ENCODE measurements at regions not wholly inside any gene's neighbourhood (a gene's known extent, or its start where the extent isn't known, plus 50 kb on each side); places are given as distances from the start of the nearest gene placed in this dataset.

DNA sequence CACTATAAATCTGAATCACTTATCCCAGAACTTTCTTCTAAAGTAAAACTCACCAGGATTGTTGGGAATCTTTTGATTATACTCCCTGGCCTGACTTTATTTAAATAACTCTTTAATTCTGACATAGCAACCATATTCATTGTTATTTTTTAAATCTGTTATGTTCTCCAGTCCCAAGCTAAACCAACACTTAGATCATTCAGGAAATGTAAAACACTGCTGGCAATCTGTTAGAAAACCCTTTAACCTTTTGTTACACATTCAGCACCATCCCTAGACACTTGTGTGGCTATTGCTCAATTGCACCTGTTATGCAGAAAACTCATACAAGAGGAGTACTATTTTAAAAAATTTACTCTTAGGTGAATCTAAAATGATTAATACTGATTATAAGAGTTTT lies 101.8 kb upstream of the NHSL1 start:
- Histone ChIP-seq H3K27me3 (ENCODE audit: control insufficient read depth, insufficient read depth, low read length) (no peaks in the 10 kb centered on the region), H3K79me2 (no peaks in the 10 kb centered on the region), H2AFZ (no peak overlapping the region), H3K4me3 (ENCODE audit: low read depth, low read length) (no peak overlapping the region), H3K9me3 (ENCODE audit: control insufficient read depth, low read length) (no peaks in the 10 kb centered on the region), H3K4me1 (no peaks in the 10 kb centered on the region), H3K36me3 (ENCODE audit: control insufficient read depth, insufficient read depth, low read length) (no peaks in the 10 kb centered on the region), H3K9ac (no peak overlapping the region), H3K27ac (no peak overlapping the region), H3K4me2 (ENCODE audit: low read length) (no peak overlapping the region)
- TF ChIP-seq, protein P1, sequence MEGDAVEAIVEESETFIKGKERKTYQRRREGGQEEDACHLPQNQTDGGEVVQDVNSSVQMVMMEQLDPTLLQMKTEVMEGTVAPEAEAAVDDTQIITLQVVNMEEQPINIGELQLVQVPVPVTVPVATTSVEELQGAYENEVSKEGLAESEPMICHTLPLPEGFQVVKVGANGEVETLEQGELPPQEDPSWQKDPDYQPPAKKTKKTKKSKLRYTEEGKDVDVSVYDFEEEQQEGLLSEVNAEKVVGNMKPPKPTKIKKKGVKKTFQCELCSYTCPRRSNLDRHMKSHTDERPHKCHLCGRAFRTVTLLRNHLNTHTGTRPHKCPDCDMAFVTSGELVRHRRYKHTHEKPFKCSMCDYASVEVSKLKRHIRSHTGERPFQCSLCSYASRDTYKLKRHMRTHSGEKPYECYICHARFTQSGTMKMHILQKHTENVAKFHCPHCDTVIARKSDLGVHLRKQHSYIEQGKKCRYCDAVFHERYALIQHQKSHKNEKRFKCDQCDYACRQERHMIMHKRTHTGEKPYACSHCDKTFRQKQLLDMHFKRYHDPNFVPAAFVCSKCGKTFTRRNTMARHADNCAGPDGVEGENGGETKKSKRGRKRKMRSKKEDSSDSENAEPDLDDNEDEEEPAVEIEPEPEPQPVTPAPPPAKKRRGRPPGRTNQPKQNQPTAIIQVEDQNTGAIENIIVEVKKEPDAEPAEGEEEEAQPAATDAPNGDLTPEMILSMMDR (IDR thresholded peaks at IDR 0.05) = no peak

DNA sequence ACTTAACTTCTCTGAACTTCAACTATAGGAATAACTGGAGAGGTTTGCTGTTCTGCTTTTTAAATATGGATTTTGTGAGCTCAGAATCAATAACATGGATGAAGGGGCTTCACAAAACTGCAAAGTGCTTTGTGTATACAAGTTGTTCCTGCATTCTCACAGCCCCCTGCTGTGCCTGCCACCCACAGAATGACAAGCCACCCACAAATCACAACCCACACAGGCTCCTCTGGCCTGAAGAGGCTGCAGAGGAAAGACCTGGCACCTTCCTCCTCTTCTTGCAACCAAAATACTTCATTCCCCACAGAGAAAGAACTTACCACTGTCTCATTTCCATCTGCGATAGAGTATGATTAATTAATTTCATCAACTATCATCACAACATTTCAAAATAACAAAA lies 106.7 kb upstream of the NHSL1 start:
- H3K36me3 ChIP-seq (ENCODE audit: control insufficient read depth, insufficient read depth, low read length) = no peaks in the 10 kb centered on the region
- no peaks in the 10 kb centered on the region for H3K4me1 ChIP-seq
- H3K4me2 ChIP-seq (ENCODE audit: low read length) = no peak overlapping the region
- no peak overlapping the region for H3K27ac ChIP-seq
- no peak overlapping the region for H2AFZ ChIP-seq
- no peak overlapping the region for H3K9ac ChIP-seq
- H3K27me3 ChIP-seq (ENCODE audit: control insufficient read depth, insufficient read depth, low read length) = no peaks in the 10 kb centered on the region
- H3K79me2 ChIP-seq = no peaks in the 10 kb centered on the region
- H3K4me3 ChIP-seq (ENCODE audit: low read depth, low read length) = no peak overlapping the region
- no peaks in the 10 kb centered on the region for H3K9me3 ChIP-seq (ENCODE audit: control insufficient read depth, low read length)
- TF ChIP-seq, protein P1 (IDR thresholded peaks at IDR 0.05) = no peak

DNA sequence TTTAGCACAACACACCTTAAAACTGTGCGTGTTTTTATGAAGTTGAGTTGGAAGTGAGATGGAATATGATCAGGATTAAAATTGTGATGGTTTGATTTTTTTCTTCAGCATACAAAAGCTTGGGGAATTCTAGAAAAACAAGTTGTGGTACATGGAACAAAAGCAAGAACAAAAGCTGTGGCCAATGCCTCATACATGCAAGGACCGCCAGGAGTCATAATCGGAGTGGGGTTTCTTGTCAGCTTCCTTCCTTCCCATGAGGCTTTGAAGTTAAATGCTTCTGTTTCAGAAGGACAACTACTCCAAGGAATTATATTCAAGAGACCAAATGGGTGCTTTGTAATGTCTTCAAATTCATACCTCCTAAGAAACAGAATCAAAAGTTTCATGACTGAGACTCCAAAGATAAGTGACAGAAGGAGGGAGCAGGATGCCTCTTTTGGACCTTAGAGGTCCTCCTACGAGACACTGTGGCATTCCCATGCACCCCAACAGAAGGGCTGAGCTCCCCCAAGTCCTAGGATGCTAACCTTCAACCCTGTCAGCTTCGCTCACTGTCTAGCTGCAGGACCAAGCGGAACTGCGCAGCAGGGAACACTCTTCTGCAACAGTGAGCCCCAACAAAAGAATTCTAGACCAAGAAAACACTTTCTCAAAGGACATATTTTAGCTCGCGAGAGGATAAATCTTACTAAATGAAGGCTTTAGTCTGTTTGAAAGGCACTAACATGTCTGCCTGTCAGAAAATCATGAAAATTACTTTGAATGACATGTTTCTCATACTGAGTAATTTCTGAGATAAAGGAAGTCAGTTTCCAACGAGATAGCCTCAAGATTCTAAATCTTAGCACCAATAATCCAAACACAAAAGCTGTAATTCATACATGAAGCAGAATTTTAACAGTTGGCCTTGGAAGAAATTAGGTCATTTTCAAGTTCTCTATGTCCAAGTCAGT lies 108.5 kb upstream of the NHSL1 start:
- Histone ChIP-seq H3K79me2 (no peaks in the 10 kb centered on the region), H3K4me2 (ENCODE audit: low read length) (no peak overlapping the region), H3K9ac (no peak overlapping the region), H3K9me3 (ENCODE audit: control insufficient read depth, low read length) (no peaks in the 10 kb centered on the region), H3K36me3 (ENCODE audit: control insufficient read depth, insufficient read depth, low read length) (no peaks in the 10 kb centered on the region), H3K27me3 (ENCODE audit: control insufficient read depth, insufficient read depth, low read length) (no peaks in the 10 kb centered on the region), H3K4me3 (ENCODE audit: low read depth, low read length) (no peak overlapping the region), H2AFZ (no peak overlapping the region), H3K27ac (no peak overlapping the region), H3K4me1 (no peaks in the 10 kb centered on the region)
- TF ChIP-seq, protein P1 (IDR thresholded peaks at IDR 0.05) = no peak

DNA sequence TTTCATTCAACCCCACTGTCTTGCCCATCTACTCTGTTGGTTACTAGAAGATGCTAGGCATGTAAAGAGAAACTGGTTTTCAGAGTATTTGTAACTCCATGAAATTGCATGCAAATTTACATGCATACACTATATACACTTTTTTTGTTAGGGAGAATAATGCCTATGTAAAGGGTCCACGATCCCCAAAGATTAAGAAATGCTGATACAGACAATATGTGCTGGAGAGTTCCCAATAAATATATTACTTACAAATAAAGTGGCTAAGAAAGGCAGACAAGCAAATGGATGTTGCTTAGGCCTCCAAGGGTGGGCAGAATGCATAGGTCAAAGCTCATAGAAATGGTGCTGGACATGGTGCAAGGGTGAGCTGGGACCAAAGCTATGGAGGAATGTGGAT lies 109.6 kb upstream of the NHSL1 start:
- Histone ChIP-seq H3K4me1 (no peaks in the 10 kb centered on the region), H3K4me2 (ENCODE audit: low read length) (no peak overlapping the region), H3K4me3 (ENCODE audit: low read depth, low read length) (no peak overlapping the region), H2AFZ (no peak overlapping the region), H3K27ac (no peak overlapping the region), H3K27me3 (ENCODE audit: control insufficient read depth, insufficient read depth, low read length) (no peaks in the 10 kb centered on the region), H3K9me3 (ENCODE audit: control insufficient read depth, low read length) (no peaks in the 10 kb centered on the region), H3K79me2 (no peaks in the 10 kb centered on the region), H3K9ac (no peak overlapping the region), H3K36me3 (ENCODE audit: control insufficient read depth, insufficient read depth, low read length) (no peaks in the 10 kb centered on the region)
- TF ChIP-seq, protein P1 (IDR thresholded peaks at IDR 0.05) = no peak

Data from parathyroid adenoma (tissue), 2 donors.